ENCODE measurements at regions not wholly inside any gene's neighbourhood (a gene's known extent, or its start where the extent isn't known, plus 50 kb on each side); places are given as distances from the start of the nearest gene placed in this dataset.

- no peaks in the 10 kb centered on the region for H3K4me1 ChIP-seq
- no peak overlapping the region for H3K9ac ChIP-seq
- H2AFZ ChIP-seq = no peak overlapping the region
- no peaks in the 10 kb centered on the region for H3K36me3 ChIP-seq (ENCODE audit: control insufficient read depth, insufficient read depth, low read length)
- TF ChIP-seq, protein P1, sequence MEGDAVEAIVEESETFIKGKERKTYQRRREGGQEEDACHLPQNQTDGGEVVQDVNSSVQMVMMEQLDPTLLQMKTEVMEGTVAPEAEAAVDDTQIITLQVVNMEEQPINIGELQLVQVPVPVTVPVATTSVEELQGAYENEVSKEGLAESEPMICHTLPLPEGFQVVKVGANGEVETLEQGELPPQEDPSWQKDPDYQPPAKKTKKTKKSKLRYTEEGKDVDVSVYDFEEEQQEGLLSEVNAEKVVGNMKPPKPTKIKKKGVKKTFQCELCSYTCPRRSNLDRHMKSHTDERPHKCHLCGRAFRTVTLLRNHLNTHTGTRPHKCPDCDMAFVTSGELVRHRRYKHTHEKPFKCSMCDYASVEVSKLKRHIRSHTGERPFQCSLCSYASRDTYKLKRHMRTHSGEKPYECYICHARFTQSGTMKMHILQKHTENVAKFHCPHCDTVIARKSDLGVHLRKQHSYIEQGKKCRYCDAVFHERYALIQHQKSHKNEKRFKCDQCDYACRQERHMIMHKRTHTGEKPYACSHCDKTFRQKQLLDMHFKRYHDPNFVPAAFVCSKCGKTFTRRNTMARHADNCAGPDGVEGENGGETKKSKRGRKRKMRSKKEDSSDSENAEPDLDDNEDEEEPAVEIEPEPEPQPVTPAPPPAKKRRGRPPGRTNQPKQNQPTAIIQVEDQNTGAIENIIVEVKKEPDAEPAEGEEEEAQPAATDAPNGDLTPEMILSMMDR (IDR thresholded peaks at IDR 0.05) = no peak
- H3K4me2 ChIP-seq (ENCODE audit: low read length) = no peak overlapping the region
- no peaks in the 10 kb centered on the region for H3K27me3 ChIP-seq (ENCODE audit: control insufficient read depth, insufficient read depth, low read length)
- no peaks in the 10 kb centered on the region for H3K79me2 ChIP-seq
- H3K4me3 ChIP-seq (ENCODE audit: low read depth, low read length) = no peak overlapping the region
- no peaks in the 10 kb centered on the region for H3K9me3 ChIP-seq (ENCODE audit: control insufficient read depth, low read length)
- no peak overlapping the region for H3K27ac ChIP-seq
Observed at GRCh38 chr9:38216572-38216971, 147.5 kb upstream of the SHB start.

DNA sequence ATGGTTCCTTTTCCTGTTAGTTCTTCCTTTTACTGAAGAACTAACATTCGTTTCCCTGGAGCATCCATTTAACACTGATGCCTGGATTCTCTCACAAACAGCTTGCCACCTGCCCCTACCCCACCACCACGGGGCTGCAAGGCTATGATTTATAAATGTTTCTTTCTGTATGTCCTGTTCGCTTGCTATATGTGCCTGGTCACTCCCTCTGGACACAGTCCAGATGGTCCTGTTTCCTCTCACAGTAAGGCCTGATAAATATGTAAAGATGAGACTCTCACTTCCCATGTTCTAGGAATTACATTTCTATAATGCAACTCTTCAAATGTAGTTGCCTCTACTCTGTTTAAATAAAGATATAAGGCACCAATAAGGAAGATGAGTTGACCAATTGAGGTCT is 146.4 kb upstream of the SHB start:
- Histone ChIP-seq H3K27ac (no peak overlapping the region), H3K4me1 (no peaks in the 10 kb centered on the region), H3K4me2 (ENCODE audit: low read length) (no peak overlapping the region), H3K27me3 (ENCODE audit: control insufficient read depth, insufficient read depth, low read length) (no peaks in the 10 kb centered on the region), H3K9ac (no peak overlapping the region), H3K9me3 (ENCODE audit: control insufficient read depth, low read length) (no peaks in the 10 kb centered on the region), H3K36me3 (ENCODE audit: control insufficient read depth, insufficient read depth, low read length) (no peaks in the 10 kb centered on the region), H3K4me3 (ENCODE audit: low read depth, low read length) (no peak overlapping the region), H3K79me2 (no peaks in the 10 kb centered on the region), H2AFZ (no peak overlapping the region)
- TF ChIP-seq, protein P1 (IDR thresholded peaks at IDR 0.05) = no peak

GRCh38 chr9:38214432-38214831 is 145.4 kb upstream of the SHB start:
- Histone ChIP-seq H2AFZ (no peak overlapping the region), H3K4me2 (ENCODE audit: low read length) (no peak overlapping the region), H3K4me3 (ENCODE audit: low read depth, low read length) (no peak overlapping the region), H3K9me3 (ENCODE audit: control insufficient read depth, low read length) (no peaks in the 10 kb centered on the region), H3K36me3 (ENCODE audit: control insufficient read depth, insufficient read depth, low read length) (no peaks in the 10 kb centered on the region), H3K9ac (no peak overlapping the region), H3K27me3 (ENCODE audit: control insufficient read depth, insufficient read depth, low read length) (no peaks in the 10 kb centered on the region), H3K79me2 (no peaks in the 10 kb centered on the region), H3K27ac (no peak overlapping the region), H3K4me1 (no peaks in the 10 kb centered on the region)
- TF ChIP-seq, protein P1 (IDR thresholded peaks at IDR 0.05) = no peak

DNA sequence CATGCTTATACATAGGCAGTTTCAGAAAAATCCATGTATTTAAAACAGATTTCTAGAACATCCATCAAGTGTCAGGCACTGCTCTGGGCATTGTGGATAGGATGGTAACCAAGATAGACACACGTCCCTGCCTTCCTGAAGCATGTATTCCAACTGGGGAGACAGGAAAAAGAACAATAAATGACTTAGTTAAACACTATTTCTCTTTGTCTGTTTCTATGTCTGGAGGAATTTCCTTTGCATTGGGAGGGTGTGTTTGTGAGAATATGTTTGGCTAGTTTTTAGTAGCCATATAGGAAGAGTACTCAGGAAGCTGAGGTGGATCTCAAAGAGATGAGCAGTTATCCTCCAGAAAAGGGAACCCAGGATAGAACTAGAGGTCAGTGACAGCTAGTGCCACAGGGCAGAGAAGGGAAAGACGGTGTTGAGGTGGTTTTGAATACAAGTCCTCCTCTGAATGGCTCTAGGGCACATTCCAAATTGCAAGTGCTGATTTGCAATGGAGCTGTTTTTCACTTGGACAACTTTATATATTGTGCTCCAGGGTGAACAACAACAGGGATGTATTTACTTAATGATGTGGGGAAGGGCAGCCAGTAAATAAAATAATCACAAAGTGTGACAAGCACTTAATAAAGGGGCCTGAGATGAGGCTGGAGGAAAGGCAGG is 144.7 kb upstream of the SHB start:
- TF ChIP-seq, protein P1 (IDR thresholded peaks at IDR 0.05) = no peak

GRCh38 chr9:38212016-38212415 is 143.0 kb upstream of the SHB start:
- Histone ChIP-seq H3K4me3 (ENCODE audit: low read depth, low read length) (no peak overlapping the region), H3K27ac (no peak overlapping the region), H3K9me3 (ENCODE audit: control insufficient read depth, low read length) (peaks cover 2% of the 10 kb centered on the region), H3K9ac (no peak overlapping the region), H3K36me3 (ENCODE audit: control insufficient read depth, insufficient read depth, low read length) (no peaks in the 10 kb centered on the region), H3K79me2 (no peaks in the 10 kb centered on the region), H2AFZ (no peak overlapping the region), H3K4me2 (ENCODE audit: low read length) (no peak overlapping the region), H3K4me1 (no peaks in the 10 kb centered on the region), H3K27me3 (ENCODE audit: control insufficient read depth, insufficient read depth, low read length) (no peaks in the 10 kb centered on the region)
- TF ChIP-seq, protein P1 (IDR thresholded peaks at IDR 0.05) = no peak

More for the DNA sequence above, 144.7 kb upstream of the SHB start:
- Histone ChIP-seq H3K36me3 (ENCODE audit: control insufficient read depth, insufficient read depth, low read length) (no peaks in the 10 kb centered on the region), H3K4me1 (no peaks in the 10 kb centered on the region), H3K9ac (no peak overlapping the region), H3K4me2 (ENCODE audit: low read length) (no peak overlapping the region), H3K9me3 (ENCODE audit: control insufficient read depth, low read length) (no peaks in the 10 kb centered on the region), H3K27ac (no peak overlapping the region), H3K4me3 (ENCODE audit: low read depth, low read length) (no peak overlapping the region), H3K79me2 (no peaks in the 10 kb centered on the region), H3K27me3 (ENCODE audit: control insufficient read depth, insufficient read depth, low read length) (no peaks in the 10 kb centered on the region), H2AFZ (no peak overlapping the region)
